Neural crest cell (in vitro differentiated cells): ENCODE measurements at regions not wholly inside any gene's neighbourhood (a gene's known extent, or its start where the extent isn't known, plus 50 kb on each side); places are given as distances from the start of the nearest gene placed in this dataset.

Experiments used
- DNase-seq: peaks from one replicate; pipeline ENCODE4 v3.0.0; 2021; ENCODE audit warnings: low read depth, mixed read lengths, low spot score
- H3K27ac Mint-ChIP-seq: one replicate; pipeline ENCODE4 v1.8.0; 2021; ENCODE audit warnings: mild to moderate bottlenecking, mixed read lengths; ENCODE audit not compliant: unreplicated experiment
- H3K27me3 Mint-ChIP-seq: 2 replicates; pipeline ENCODE4 v1.8.0; 2021; ENCODE audit warnings: low read depth, mild to moderate bottlenecking, mixed read lengths
- H3K36me3 Mint-ChIP-seq: 2 replicates; pipeline ENCODE4 v1.8.0; 2021; ENCODE audit warnings: low read depth, mild to moderate bottlenecking, mixed read lengths
- H3K4me1 Mint-ChIP-seq: 2 replicates; pipeline ENCODE4 v1.8.0; 2021; ENCODE audit warnings: mixed read lengths
- H3K4me3 Mint-ChIP-seq: one replicate; pipeline ENCODE4 v1.8.0; 2021; ENCODE audit warnings: mild to moderate bottlenecking, mixed read lengths
- H3K9me3 Mint-ChIP-seq: 2 replicates; pipeline ENCODE4 v1.8.0; 2021; ENCODE audit warnings: mixed read lengths
- TF ChIP-seq, protein P1 (sequence below): fragments of 200-600 bp; sonication (generic); conservative IDR thresholded peaks from 2 replicates; pipeline ENCODE4 v1.5.0; 2021; ENCODE audit warnings: antibody characterized with exemption, mild to moderate bottlenecking

DNA sequence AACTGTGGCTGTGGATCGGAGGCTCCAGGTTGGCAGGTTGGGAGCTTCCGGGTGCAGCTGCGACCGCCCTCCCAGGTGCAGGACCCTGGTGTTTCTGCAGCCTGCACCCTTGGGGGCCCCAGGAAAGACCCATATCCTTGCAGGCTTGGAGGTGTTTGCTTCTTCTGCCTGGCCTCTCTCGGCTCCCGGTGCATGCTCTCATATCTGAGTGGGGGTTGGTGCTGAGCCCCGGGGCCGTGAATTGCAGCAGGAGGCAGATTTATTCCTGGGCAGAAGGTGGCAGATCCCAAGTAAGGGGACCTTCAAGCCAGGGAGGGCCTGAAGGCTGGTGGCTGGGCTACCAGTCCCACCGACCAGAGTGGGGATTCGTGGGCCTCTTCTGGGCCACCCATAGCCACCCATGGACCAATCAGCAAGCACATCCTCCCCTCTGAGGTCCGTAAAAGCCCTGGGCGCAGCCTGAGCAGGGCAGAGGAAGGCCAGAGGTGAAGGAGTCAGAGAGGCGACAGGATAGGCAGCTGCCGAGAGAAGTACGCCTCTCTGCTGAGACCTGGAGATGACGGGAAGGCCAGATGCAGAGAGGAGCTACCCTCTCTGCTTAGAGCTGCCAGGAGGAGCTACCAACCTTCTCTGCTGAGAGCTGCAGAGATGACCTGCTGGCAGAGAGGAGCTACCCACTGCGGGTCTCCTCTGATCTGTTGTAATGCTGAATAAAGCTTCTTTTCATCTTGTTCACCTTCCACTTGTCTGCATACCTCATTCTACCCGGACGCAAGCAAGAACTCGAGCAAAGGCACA, 1279.0 kb upstream of the LRRTM1 start:
- Mint-ChIP-seq H3K36me3 (no peaks in the 10 kb centered on the region), H3K27me3 (no peaks in the 10 kb centered on the region), H3K4me1 (no peaks in the 10 kb centered on the region), H3K27ac (no peak overlapping the region), H3K9me3 (no peaks in the 10 kb centered on the region), H3K4me3 (no peak overlapping the region)
- DNase-seq: no peak
- TF ChIP-seq, protein P1, sequence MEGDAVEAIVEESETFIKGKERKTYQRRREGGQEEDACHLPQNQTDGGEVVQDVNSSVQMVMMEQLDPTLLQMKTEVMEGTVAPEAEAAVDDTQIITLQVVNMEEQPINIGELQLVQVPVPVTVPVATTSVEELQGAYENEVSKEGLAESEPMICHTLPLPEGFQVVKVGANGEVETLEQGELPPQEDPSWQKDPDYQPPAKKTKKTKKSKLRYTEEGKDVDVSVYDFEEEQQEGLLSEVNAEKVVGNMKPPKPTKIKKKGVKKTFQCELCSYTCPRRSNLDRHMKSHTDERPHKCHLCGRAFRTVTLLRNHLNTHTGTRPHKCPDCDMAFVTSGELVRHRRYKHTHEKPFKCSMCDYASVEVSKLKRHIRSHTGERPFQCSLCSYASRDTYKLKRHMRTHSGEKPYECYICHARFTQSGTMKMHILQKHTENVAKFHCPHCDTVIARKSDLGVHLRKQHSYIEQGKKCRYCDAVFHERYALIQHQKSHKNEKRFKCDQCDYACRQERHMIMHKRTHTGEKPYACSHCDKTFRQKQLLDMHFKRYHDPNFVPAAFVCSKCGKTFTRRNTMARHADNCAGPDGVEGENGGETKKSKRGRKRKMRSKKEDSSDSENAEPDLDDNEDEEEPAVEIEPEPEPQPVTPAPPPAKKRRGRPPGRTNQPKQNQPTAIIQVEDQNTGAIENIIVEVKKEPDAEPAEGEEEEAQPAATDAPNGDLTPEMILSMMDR: no peak

DNA sequence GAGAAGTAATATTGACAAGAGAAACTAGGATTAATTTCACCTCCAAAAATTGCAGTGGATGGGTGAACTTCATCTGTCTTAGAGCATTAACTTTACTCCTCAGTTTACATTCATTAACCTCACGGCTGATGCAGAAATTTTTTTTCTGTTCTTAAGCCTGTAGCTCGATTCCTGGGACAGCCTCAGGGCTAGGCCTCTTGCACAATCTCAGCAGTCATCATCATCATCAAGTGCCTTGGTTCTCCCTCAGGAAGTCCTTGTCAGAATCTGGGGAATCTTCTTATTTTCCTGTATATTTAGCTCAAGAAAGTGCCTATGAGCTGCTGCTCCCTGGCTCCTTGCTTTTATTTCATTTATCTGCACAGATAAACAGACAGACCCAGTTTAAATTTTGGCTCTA, 1272.2 kb upstream of the LRRTM1 start:
- Mint-ChIP-seq H3K9me3 (no peaks in the 10 kb centered on the region), H3K4me1 (no peaks in the 10 kb centered on the region), H3K4me3 (no peak overlapping the region), H3K27ac (no peak overlapping the region), H3K36me3 (no peaks in the 10 kb centered on the region), H3K27me3 (no peaks in the 10 kb centered on the region)
- TF ChIP-seq, protein P1: no peak
- no peak for DNase-seq

GRCh38 chr2:81551040-81551634, 1246.6 kb upstream of the LRRTM1 start:
- DNase-seq: no peak
- no peaks in the 10 kb centered on the region for H3K4me1 Mint-ChIP-seq
- H3K36me3 Mint-ChIP-seq: no peaks in the 10 kb centered on the region
- no peaks in the 10 kb centered on the region for H3K27me3 Mint-ChIP-seq
- H3K27ac Mint-ChIP-seq: no peak overlapping the region
- H3K9me3 Mint-ChIP-seq: peaks cover 2% of the 10 kb centered on the region
- TF ChIP-seq, protein P1: no peak
- H3K4me3 Mint-ChIP-seq: no peak overlapping the region

GRCh38 chr2:81550277-81550676, 1245.7 kb upstream of the LRRTM1 start:
- Mint-ChIP-seq H3K36me3 (no peaks in the 10 kb centered on the region), H3K27ac (no peak overlapping the region), H3K9me3 (peaks cover 2% of the 10 kb centered on the region), H3K4me3 (no peak overlapping the region), H3K4me1 (no peaks in the 10 kb centered on the region), H3K27me3 (no peaks in the 10 kb centered on the region)
- DNase-seq: no peak
- TF ChIP-seq, protein P1: no peak

- Mint-ChIP-seq H3K27me3 (no peaks in the 10 kb centered on the region), H3K9me3 (no peaks in the 10 kb centered on the region), H3K27ac (no peak overlapping the region), H3K4me1 (no peaks in the 10 kb centered on the region), H3K4me3 (no peak overlapping the region), H3K36me3 (no peaks in the 10 kb centered on the region)
- TF ChIP-seq, protein P1: no peak
- no peak for DNase-seq
Observed at GRCh38 chr2:81549646-81550045, 1245.1 kb upstream of the LRRTM1 start.
